Left ventricle myocardium inferior (tissue), 1 donor: ENCODE measurements at regions not wholly inside any gene's neighbourhood (a gene's known extent, or its start where the extent isn't known, plus 50 kb on each side); places are given as distances from the start of the nearest gene placed in this dataset.

ENCODE experiments used
- DNase-seq: peaks from one replicate; pipeline ENCODE4 v3.0.0-alpha.2; 2020
- H3K27ac ChIP-seq: fragments of 200-600 bp; replicated peaks from 2 replicates; pipeline ENCODE4 v1.8.0; 2021
- H3K27me3 ChIP-seq: fragments of 200-600 bp; 2 replicates; pipeline ENCODE4 v1.8.0; 2021; ENCODE audit warnings: low read depth
- H3K36me3 ChIP-seq: fragments of 200-600 bp; 2 replicates; pipeline ENCODE4 v1.8.0; 2021
- H3K4me1 ChIP-seq: fragments of 200-600 bp; 2 replicates; pipeline ENCODE4 v1.8.0; 2021
- H3K4me3 ChIP-seq: fragments of 200-600 bp; 2 replicates; pipeline ENCODE4 v1.8.0; 2021; ENCODE audit warnings: mild to moderate bottlenecking, moderate library complexity
- H3K9me3 ChIP-seq: fragments of 200-600 bp; replicated peaks from 2 replicates; pipeline ENCODE4 v1.8.0; 2021
- CTCF ChIP-seq: fragments of 200-600 bp; IDR thresholded peaks from 2 replicates; pipeline ENCODE4 v1.8.0; 2021; ENCODE audit warnings: antibody characterized with exemption, mild to moderate bottlenecking, borderline replicate concordance
- intact Hi-C: fragments of 100-400 bp; cut with micrococcal nuclease; formaldehyde crosslinking; loops from one replicate; pipeline ENCODE4 v1.11.0; 2022
- donor health status: DM: no; HTN: yes; CAD: no; lungs with severe emphysema.

- no peak overlapping the region for H3K27ac ChIP-seq
- DNase-seq = no peak
- no peak for TF ChIP-seq CTCF
- intact Hi-C loops = no loop called here
- H3K4me1 ChIP-seq = peaks cover 15% of the 10 kb centered on the region
- H3K4me3 ChIP-seq = no peak overlapping the region
- H3K36me3 ChIP-seq = no peaks in the 10 kb centered on the region
- no peaks in the 10 kb centered on the region for H3K27me3 ChIP-seq
- no peaks in the 10 kb centered on the region for H3K9me3 ChIP-seq
These were observed 380.3 kb downstream of the GADD45G start for GRCh38 chr9:89985068-89985467.

GRCh38 chr9:89986190-89986589 is 381.4 kb downstream of the GADD45G start:
- no peak for TF ChIP-seq CTCF

GRCh38 chr9:89988458-89988857 is 383.6 kb downstream of the GADD45G start:
- Histone ChIP-seq H3K9me3 (no peaks in the 10 kb centered on the region), H3K4me3 (no peak overlapping the region), H3K27ac (no peak overlapping the region), H3K27me3 (no peaks in the 10 kb centered on the region), H3K36me3 (no peaks in the 10 kb centered on the region), H3K4me1 (peaks cover 32% of the 10 kb centered on the region)
- no peak for TF ChIP-seq CTCF
- intact Hi-C loops = no loop called here
- no peak for DNase-seq

More at GRCh38 chr9:89986190-89986589, 381.4 kb downstream of the GADD45G start:
- H3K4me3 ChIP-seq = no peak overlapping the region
- H3K9me3 ChIP-seq = no peaks in the 10 kb centered on the region
- no peaks in the 10 kb centered on the region for H3K36me3 ChIP-seq
- H3K27ac ChIP-seq = no peak overlapping the region
- no peak for DNase-seq
- H3K4me1 ChIP-seq = peaks cover 15% of the 10 kb centered on the region
- intact Hi-C loops = no loop called here
- H3K27me3 ChIP-seq = no peaks in the 10 kb centered on the region

- intact Hi-C loops = no loop called here
- H3K4me1 ChIP-seq = peaks cover 46% of the 10 kb centered on the region
- H3K9me3 ChIP-seq = no peaks in the 10 kb centered on the region
- DNase-seq = no peak
- H3K27me3 ChIP-seq = no peaks in the 10 kb centered on the region
- no peak overlapping the region for H3K4me3 ChIP-seq
- H3K27ac ChIP-seq = no peak overlapping the region
- H3K36me3 ChIP-seq = no peaks in the 10 kb centered on the region
- no peak for TF ChIP-seq CTCF
These were observed 386.5 kb downstream of the GADD45G start for GRCh38 chr9:89991204-89991790.

- H3K27me3 ChIP-seq = no peaks in the 10 kb centered on the region
- peak overlapping the region; percentile 67 for H3K27ac ChIP-seq
- intact Hi-C loops = no loop called here
These were observed 387.8 kb downstream of the GADD45G start for GRCh38 chr9:89992326-89993198.

More at GRCh38 chr9:89992326-89993198, 387.8 kb downstream of the GADD45G start:
- H3K36me3 ChIP-seq = no peaks in the 10 kb centered on the region
- H3K4me3 ChIP-seq = no peak overlapping the region
- no peak for TF ChIP-seq CTCF
- DNase-seq = no peak
- no peaks in the 10 kb centered on the region for H3K9me3 ChIP-seq
- peaks cover 46% of the 10 kb centered on the region for H3K4me1 ChIP-seq
